A549 (cell line): ENCODE measurements at regions not wholly inside any gene's neighbourhood (a gene's known extent, or its start where the extent isn't known, plus 50 kb on each side); places are given as distances from the start of the nearest gene placed in this dataset.

Source experiments
- ATAC-seq, 2 experiments: fragments of 200-7000 bp in 1 of 2; fragments of >200 bp in 1 of 2; cut with Nextera tagmentation in 1 of 2; cut with Tn5 transposase in 1 of 2; 3 replicates each; pipeline versions ENCODE4 v1.8.0 to v1.9.1; 2018 to 2020; ENCODE audit warnings: mild to moderate bottlenecking in 1 of 2, moderate library complexity in 1 of 2
- CTCF ChIA-PET: fragments of 300-600 bp; sonication (Branson Sonifier 250); formaldehyde crosslinking; extraction: SDS; loops from one replicate; lab custom pipeline; 2021; ENCODE audit warnings: antibody characterized with exemption, inconsistent platforms; lab: Yijun Ruan, JAX
- POLR2A ChIA-PET: fragments of 350-600 bp; formaldehyde crosslinking; extraction: SDS; loops from one replicate; lab custom pipeline; 2021; ENCODE audit warnings: antibody characterized with exemption, inconsistent platforms; lab: Yijun Ruan, JAX
- DNase-seq, 2 experiments: peaks; one replicate each; pipeline versions ENCODE4 v3.0.0 to v3.0.0-alpha.2; 2011 to 2016; ENCODE audit warnings: low read depth in 1 of 2, low spot score in 1 of 2
- FAIRE-seq: peaks from 2 replicates; lab custom pipeline; 2011; peaks lifted over from hg19 to GRCh38; lab: Jason Lieb, UNC
- H3K27ac ChIP-seq, 2 experiments: fragments of >200 bp; sonication (Bioruptor Twin); formaldehyde crosslinking; 3 replicates each; pipeline ENCODE4 v1.5.1; 2016 to 2017
- H3K4me1 ChIP-seq: fragments of >200 bp; sonication (Bioruptor Twin); formaldehyde crosslinking; 3 replicates; pipeline ENCODE4 v1.6.1; 2016
- H3K4me2 ChIP-seq: fragments of >200 bp; sonication (Bioruptor Twin); formaldehyde crosslinking; 3 replicates; pipeline ENCODE4 v1.6.1; 2016
- H3K4me3 ChIP-seq: fragments of >200 bp; sonication (Bioruptor Twin); formaldehyde crosslinking; 3 replicates; pipeline ENCODE4 v1.5.1; 2016
- H3K9me3 ChIP-seq: fragments of >200 bp; sonication (Bioruptor Twin); formaldehyde crosslinking; 3 replicates; pipeline ENCODE4 v1.6.1; 2016
- CBX2 ChIP-seq: fragments of 200-600 bp; sonication (generic); IDR thresholded peaks from 2 replicates; pipeline ENCODE4 v1.6.1; 2016; ENCODE audit warnings: low read depth, mild to moderate bottlenecking, borderline replicate concordance
- FOSB ChIP-seq: fragments of 250-450 bp; sonication (Bioruptor Pico); IDR thresholded peaks from 2 replicates; pipeline ENCODE4 v1.5.0; 2020; ENCODE audit warnings: mild to moderate bottlenecking, moderate library complexity
- HDAC2 ChIP-seq: fragments of 200-600 bp; sonication (generic); IDR thresholded peaks from 2 replicates; pipeline ENCODE4 v1.6.1; 2016
- HOXA7 ChIP-seq: fragments of 250-450 bp; sonication (Bioruptor Pico); IDR thresholded peaks from 2 replicates; pipeline ENCODE4 v1.5.0; 2020; ENCODE audit warnings: mild to moderate bottlenecking, moderate library complexity
- HOXB13 ChIP-seq: fragments of 250-450 bp; sonication (Bioruptor Pico); IDR thresholded peaks from 2 replicates; pipeline ENCODE4 v1.5.0; 2020; ENCODE audit warnings: low read depth, mild to moderate bottlenecking, moderate library complexity
- JUNB ChIP-seq: fragments of >200 bp; sonication (Bioruptor Twin); formaldehyde crosslinking; IDR thresholded peaks from 2 replicates; pipeline ENCODE4 v1.6.1; 2016
- KDM1A ChIP-seq: fragments of 200-600 bp; sonication (generic); IDR thresholded peaks from 2 replicates; pipeline ENCODE4 v1.6.1; 2016; ENCODE audit warnings: low read depth, mild to moderate bottlenecking
- MAFK ChIP-seq: fragments of 450-650 bp; IDR thresholded peaks from 2 replicates; pipeline ENCODE4 v1.6.1; 2014; ENCODE audit not compliant: partially characterized antibody
- NFE2L2 ChIP-seq: fragments of 150-350 bp; conservative IDR thresholded peaks from 2 replicates; pipeline ENCODE4 v1.6.1; 2014; ENCODE audit warnings: low read length
- NPAS2 ChIP-seq: fragments of 250-450 bp; sonication (Bioruptor Pico); IDR thresholded peaks from 2 replicates; pipeline ENCODE4 v1.8.0; 2022; ENCODE audit warnings: mild to moderate bottlenecking, moderate library complexity, borderline replicate concordance
- RAD21 ChIP-seq, 2 experiments: fragments of >200 bp in 1 of 2; sonication (Bioruptor Twin) in 1 of 2; formaldehyde crosslinking in 1 of 2; IDR thresholded peaks in 1 of 2; conservative IDR thresholded peaks in 1 of 2; 2 replicates in 1 of 2; 3 replicates in 1 of 2; pipeline ENCODE4 v1.6.1; 2012 to 2018; ENCODE audit warnings: inconsistent platforms in 1 of 2
- RARB ChIP-seq: fragments of 250-450 bp; sonication (Bioruptor Pico); IDR thresholded peaks from 2 replicates; pipeline ENCODE4 v1.8.0; 2021; ENCODE audit warnings: mild to moderate bottlenecking, moderate library complexity
- ZC3H11A ChIP-seq: fragments of 450-650 bp; IDR thresholded peaks from 2 replicates; pipeline ENCODE4 v1.6.1; 2014; ENCODE audit warnings: antibody characterized with exemption, mild to moderate bottlenecking
- ZFP36 ChIP-seq: fragments of 450-650 bp; IDR thresholded peaks from 2 replicates; pipeline ENCODE4 v1.6.1; 2014; ENCODE audit warnings: borderline replicate concordance; ENCODE audit not compliant: partially characterized antibody
- ZSCAN20 ChIP-seq: fragments of 250-450 bp; sonication (Bioruptor Pico); IDR thresholded peaks from 2 replicates; pipeline ENCODE4 v1.8.0; 2022; ENCODE audit warnings: mild to moderate bottlenecking, moderate library complexity
- whole genome bisulfite sequencing: methylation state at CpG from one replicate; pipeline ENCODE4 v1.1.6; 2017; ENCODE audit errors: missing lambda C conversion rate; 5-methylcytosine and 5-hydroxymethylcytosine counted together
- TF ChIP-seq, protein P1 (sequence below): fragments of >200 bp; sonication (Bioruptor Twin); formaldehyde crosslinking; IDR thresholded peaks from 3 replicates; pipeline ENCODE4 v1.5.1; 2016
- TF ChIP-seq, protein P2 (sequence below): fragments of 250-450 bp; sonication (Bioruptor Pico); IDR thresholded peaks from 2 replicates; pipeline ENCODE4 v1.5.0; 2020; ENCODE audit warnings: low read depth, mild to moderate bottlenecking, moderate library complexity
- TF ChIP-seq, protein P3 (sequence below): fragments of 250-450 bp; sonication (Bioruptor Pico); IDR thresholded peaks from 2 replicates; pipeline ENCODE4 v1.5.0; 2021; ENCODE audit warnings: mild to moderate bottlenecking, moderate library complexity, borderline replicate concordance
- TF ChIP-seq, protein P4 (sequence below): IDR thresholded peaks from 2 replicates; pipeline ENCODE4 v1.6.1; 2012; ENCODE audit warnings: low read depth, borderline replicate concordance
- TF ChIP-seq, protein P5 (sequence below): fragments of 450-650 bp; IDR thresholded peaks from 2 replicates; pipeline ENCODE4 v1.6.1; 2014; ENCODE audit warnings: antibody characterized with exemption

DNA sequence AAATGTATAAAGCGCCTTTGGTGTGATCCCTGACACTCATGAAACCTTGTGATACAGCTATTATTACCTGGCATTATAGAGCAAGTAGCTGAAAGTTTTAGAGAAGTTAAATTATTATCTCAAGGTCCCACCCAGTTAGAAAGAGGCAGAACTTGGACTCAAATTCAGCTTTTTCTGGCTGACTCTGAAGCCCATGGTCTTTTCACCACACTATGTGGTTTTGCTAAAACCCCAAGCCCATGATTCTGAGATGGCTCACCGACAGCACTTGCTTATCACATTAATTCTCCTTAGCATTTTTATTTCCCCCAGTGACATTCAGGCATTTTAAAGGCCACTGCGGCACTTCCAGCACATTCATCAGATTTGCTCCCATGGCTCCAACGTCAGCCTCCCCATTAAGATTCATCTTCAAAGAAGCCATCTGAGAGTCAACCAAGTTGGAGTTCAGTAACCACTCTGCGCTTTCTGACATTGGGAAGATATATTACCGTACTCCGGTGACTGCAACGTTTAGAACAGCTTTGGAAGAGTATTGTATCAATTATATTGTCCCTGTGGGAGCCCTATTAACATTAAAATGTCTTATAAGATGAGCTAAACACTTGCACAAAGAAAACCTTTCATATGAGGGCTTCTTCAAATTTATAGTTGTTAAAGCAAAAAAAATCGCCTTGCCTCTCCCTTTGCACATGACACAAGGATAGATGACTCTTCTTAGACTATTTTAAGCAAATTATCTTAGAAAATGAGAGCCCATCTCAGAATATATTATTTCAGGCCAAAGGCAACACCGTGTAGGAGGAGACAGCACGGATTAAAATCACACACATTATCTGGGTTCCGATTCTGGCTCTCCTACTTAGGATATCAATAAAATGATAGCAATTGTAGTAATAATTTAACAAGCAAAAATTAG lies 638.1 kb downstream of the ACTL7B start (continued):
- TF ChIP-seq, protein P1, sequence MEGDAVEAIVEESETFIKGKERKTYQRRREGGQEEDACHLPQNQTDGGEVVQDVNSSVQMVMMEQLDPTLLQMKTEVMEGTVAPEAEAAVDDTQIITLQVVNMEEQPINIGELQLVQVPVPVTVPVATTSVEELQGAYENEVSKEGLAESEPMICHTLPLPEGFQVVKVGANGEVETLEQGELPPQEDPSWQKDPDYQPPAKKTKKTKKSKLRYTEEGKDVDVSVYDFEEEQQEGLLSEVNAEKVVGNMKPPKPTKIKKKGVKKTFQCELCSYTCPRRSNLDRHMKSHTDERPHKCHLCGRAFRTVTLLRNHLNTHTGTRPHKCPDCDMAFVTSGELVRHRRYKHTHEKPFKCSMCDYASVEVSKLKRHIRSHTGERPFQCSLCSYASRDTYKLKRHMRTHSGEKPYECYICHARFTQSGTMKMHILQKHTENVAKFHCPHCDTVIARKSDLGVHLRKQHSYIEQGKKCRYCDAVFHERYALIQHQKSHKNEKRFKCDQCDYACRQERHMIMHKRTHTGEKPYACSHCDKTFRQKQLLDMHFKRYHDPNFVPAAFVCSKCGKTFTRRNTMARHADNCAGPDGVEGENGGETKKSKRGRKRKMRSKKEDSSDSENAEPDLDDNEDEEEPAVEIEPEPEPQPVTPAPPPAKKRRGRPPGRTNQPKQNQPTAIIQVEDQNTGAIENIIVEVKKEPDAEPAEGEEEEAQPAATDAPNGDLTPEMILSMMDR: no peak
- TF ChIP-seq MAFK: no peak
- TF ChIP-seq ZSCAN20 (CRISPR knock-in tag): no peak
- no peak for TF ChIP-seq HDAC2
- TF ChIP-seq, protein P2, sequence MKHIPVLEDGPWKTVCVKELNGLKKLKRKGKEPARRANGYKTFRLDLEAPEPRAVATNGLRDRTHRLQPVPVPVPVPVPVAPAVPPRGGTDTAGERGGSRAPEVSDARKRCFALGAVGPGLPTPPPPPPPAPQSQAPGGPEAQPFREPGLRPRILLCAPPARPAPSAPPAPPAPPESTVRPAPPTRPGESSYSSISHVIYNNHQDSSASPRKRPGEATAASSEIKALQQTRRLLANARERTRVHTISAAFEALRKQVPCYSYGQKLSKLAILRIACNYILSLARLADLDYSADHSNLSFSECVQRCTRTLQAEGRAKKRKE (CRISPR knock-in tag): no peak
- no peak for TF ChIP-seq RARB (CRISPR knock-in tag)
- TF ChIP-seq NPAS2: no peak
- TF ChIP-seq FOSB: no peak
- TF ChIP-seq ZC3H11A: no peak
- TF ChIP-seq ZFP36: no peak

DNA sequence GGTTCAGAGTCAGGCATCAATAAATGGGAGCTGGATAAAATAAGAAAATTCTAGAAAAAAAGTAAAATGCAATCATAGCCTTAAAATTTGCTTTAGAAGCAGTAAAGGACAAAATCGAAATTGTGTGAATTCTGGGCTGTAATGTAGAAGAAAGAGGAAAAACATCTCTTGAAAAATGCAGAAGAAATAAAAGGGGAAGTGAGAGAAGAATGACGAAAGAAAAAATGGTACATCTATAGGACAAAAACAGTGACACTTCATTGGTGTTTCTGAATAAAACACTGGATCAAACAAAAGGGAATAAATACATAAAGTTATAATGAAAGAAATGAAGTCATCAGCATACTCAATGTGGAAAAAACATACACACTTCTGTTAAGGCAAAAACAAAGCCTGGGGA lies 642.3 kb downstream of the ACTL7B start:
- H3K4me3 ChIP-seq: no peak overlapping the region
- TF ChIP-seq, protein P3, sequence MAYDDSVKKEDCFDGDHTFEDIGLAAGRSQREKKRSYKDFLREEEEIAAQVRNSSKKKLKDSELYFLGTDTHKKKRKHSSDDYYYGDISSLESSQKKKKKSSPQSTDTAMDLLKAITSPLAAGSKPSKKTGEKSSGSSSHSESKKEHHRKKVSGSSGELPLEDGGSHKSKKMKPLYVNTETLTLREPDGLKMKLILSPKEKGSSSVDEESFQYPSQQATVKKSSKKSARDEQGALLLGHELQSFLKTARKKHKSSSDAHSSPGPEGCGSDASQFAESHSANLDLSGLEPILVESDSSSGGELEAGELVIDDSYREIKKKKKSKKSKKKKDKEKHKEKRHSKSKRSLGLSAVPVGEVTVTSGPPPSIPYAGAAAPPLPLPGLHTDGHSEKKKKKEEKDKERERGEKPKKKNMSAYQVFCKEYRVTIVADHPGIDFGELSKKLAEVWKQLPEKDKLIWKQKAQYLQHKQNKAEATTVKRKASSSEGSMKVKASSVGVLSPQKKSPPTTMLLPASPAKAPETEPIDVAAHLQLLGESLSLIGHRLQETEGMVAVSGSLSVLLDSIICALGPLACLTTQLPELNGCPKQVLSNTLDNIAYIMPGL (CRISPR knock-in tag): no peak
- TF ChIP-seq, protein P2 (CRISPR knock-in tag): no peak
- TF ChIP-seq HOXA7 (CRISPR knock-in tag) (no peak), KDM1A (no peak), RAD21 (conservative IDR thresholded peaks at IDR 0.05 in 1 of 2, IDR thresholded peaks at IDR 0.05 in 1 of 2) (no peak), HOXB13 (CRISPR knock-in tag) (no peak), JUNB (no peak), CBX2 (no peak), NFE2L2 (no peak), FOSB (no peak)
- TF ChIP-seq, protein P4, sequence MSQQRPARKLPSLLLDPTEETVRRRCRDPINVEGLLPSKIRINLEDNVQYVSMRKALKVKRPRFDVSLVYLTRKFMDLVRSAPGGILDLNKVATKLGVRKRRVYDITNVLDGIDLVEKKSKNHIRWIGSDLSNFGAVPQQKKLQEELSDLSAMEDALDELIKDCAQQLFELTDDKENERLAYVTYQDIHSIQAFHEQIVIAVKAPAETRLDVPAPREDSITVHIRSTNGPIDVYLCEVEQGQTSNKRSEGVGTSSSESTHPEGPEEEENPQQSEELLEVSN: no peak
- TF ChIP-seq, protein P5, sequence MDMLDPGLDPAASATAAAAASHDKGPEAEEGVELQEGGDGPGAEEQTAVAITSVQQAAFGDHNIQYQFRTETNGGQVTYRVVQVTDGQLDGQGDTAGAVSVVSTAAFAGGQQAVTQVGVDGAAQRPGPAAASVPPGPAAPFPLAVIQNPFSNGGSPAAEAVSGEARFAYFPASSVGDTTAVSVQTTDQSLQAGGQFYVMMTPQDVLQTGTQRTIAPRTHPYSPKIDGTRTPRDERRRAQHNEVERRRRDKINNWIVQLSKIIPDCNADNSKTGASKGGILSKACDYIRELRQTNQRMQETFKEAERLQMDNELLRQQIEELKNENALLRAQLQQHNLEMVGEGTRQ: no peak
- no peaks in the 10 kb centered on the region for H3K4me1 ChIP-seq
- DNase-seq (no peak), FAIRE-seq (no peak), ATAC-seq (no peak)
- CTCF ChIA-PET: no interaction called here
- no peak overlapping the region for H3K4me2 ChIP-seq
- no peak overlapping the region for H3K27ac ChIP-seq
- POLR2A ChIA-PET: no interaction called here
- WGBS: 42% methylated on average over 2 of the region's 2 CpGs
- H3K9me3 ChIP-seq: no peaks in the 10 kb centered on the region
